ENCODE measurements at regions not wholly inside any gene's neighbourhood (a gene's known extent, or its start where the extent isn't known, plus 50 kb on each side); places are given as distances from the start of the nearest gene placed in this dataset.

- Histone ChIP-seq H3K79me2 (ENCODE audit: control insufficient read depth, low read length) (no peaks in the 10 kb centered on the region), H3K36me3 (ENCODE audit: control insufficient read depth, low read length) (no peaks in the 10 kb centered on the region), H4K20me1 (ENCODE audit: control insufficient read depth, insufficient read depth, low read depth, low read length) (no peaks in the 10 kb centered on the region), H3F3A (ENCODE audit: control insufficient read depth, insufficient read depth) (no peaks in the 10 kb centered on the region), H3K9me2 (replicated peaks; ENCODE audit: control insufficient read depth, low read length) (no peaks in the 10 kb centered on the region), H3K4me3 (ENCODE audit: low read length) (no peak overlapping the region), H3K27ac (ENCODE audit: low read depth, low read length) (no peak overlapping the region), H3K4me1 (ENCODE audit: control insufficient read depth, low read length) (no peaks in the 10 kb centered on the region), H3K4me2 (ENCODE audit: low read length) (no peak overlapping the region), H3K9me3 (ENCODE audit: control insufficient read depth, insufficient read depth, low read length) (no peaks in the 10 kb centered on the region), H3K27me3 (ENCODE audit: control insufficient read depth, low read length) (no peaks in the 10 kb centered on the region)
- TF ChIP-seq CTCF (IDR thresholded peaks at IDR 0.05; ENCODE audit: low read depth, low read length, poor library complexity, severe bottlenecking) = no peak
- TF ChIP-seq EZH2phosphoT487 (IDR thresholded peaks at IDR 0.05; ENCODE audit: borderline replicate concordance, low read length) = no peak
Observed at GRCh38 chr13:105231579-105231978, 1303.9 kb downstream of the EFNB2 start.

GRCh38 chr13:105220881-105221280 lies 1314.6 kb downstream of the EFNB2 start:
- Histone ChIP-seq H3K4me3 (ENCODE audit: low read length) (no peak overlapping the region), H3K9me3 (ENCODE audit: control insufficient read depth, insufficient read depth, low read length) (no peaks in the 10 kb centered on the region), H3K4me2 (ENCODE audit: low read length) (no peak overlapping the region), H3K79me2 (ENCODE audit: control insufficient read depth, low read length) (no peaks in the 10 kb centered on the region), H3K36me3 (ENCODE audit: control insufficient read depth, low read length) (no peaks in the 10 kb centered on the region), H3F3A (ENCODE audit: control insufficient read depth, insufficient read depth) (no peaks in the 10 kb centered on the region), H3K27me3 (ENCODE audit: control insufficient read depth, low read length) (no peaks in the 10 kb centered on the region), H3K9me2 (replicated peaks; ENCODE audit: control insufficient read depth, low read length) (no peaks in the 10 kb centered on the region), H3K27ac (ENCODE audit: low read depth, low read length) (no peak overlapping the region), H3K4me1 (ENCODE audit: control insufficient read depth, low read length) (no peaks in the 10 kb centered on the region), H4K20me1 (ENCODE audit: control insufficient read depth, insufficient read depth, low read depth, low read length) (no peaks in the 10 kb centered on the region)
- TF ChIP-seq EZH2phosphoT487 (IDR thresholded peaks at IDR 0.05; ENCODE audit: borderline replicate concordance, low read length) (no peak), CTCF (IDR thresholded peaks at IDR 0.05; ENCODE audit: low read depth, low read length, poor library complexity, severe bottlenecking) (no peak)

- Histone ChIP-seq H4K20me1 (ENCODE audit: control insufficient read depth, insufficient read depth, low read depth, low read length) (no peaks in the 10 kb centered on the region), H3K27ac (ENCODE audit: low read depth, low read length) (no peak overlapping the region), H3K4me3 (ENCODE audit: low read length) (no peak overlapping the region), H3K79me2 (ENCODE audit: control insufficient read depth, low read length) (no peaks in the 10 kb centered on the region), H3F3A (ENCODE audit: control insufficient read depth, insufficient read depth) (no peaks in the 10 kb centered on the region), H3K4me1 (ENCODE audit: control insufficient read depth, low read length) (no peaks in the 10 kb centered on the region), H3K9me2 (replicated peaks; ENCODE audit: control insufficient read depth, low read length) (no peaks in the 10 kb centered on the region), H3K36me3 (ENCODE audit: control insufficient read depth, low read length) (no peaks in the 10 kb centered on the region), H3K9me3 (ENCODE audit: control insufficient read depth, insufficient read depth, low read length) (no peaks in the 10 kb centered on the region), H3K27me3 (ENCODE audit: control insufficient read depth, low read length) (no peaks in the 10 kb centered on the region), H3K4me2 (ENCODE audit: low read length) (no peak overlapping the region)
- TF ChIP-seq CTCF (IDR thresholded peaks at IDR 0.05; ENCODE audit: low read depth, low read length, poor library complexity, severe bottlenecking) = no peak
Observed at GRCh38 chr13:105220063-105220462, 1315.4 kb downstream of the EFNB2 start.

GRCh38 chr13:105219651-105220050 lies 1315.8 kb downstream of the EFNB2 start:
- H3K36me3 ChIP-seq (ENCODE audit: control insufficient read depth, low read length) = no peaks in the 10 kb centered on the region
- no peaks in the 10 kb centered on the region for H3K9me3 ChIP-seq (ENCODE audit: control insufficient read depth, insufficient read depth, low read length)
- H3K27me3 ChIP-seq (ENCODE audit: control insufficient read depth, low read length) = no peaks in the 10 kb centered on the region
- no peak overlapping the region for H3K4me2 ChIP-seq (ENCODE audit: low read length)
- H3K9me2 ChIP-seq (replicated peaks; ENCODE audit: control insufficient read depth, low read length) = no peaks in the 10 kb centered on the region
- H4K20me1 ChIP-seq (ENCODE audit: control insufficient read depth, insufficient read depth, low read depth, low read length) = no peaks in the 10 kb centered on the region
- H3F3A ChIP-seq (ENCODE audit: control insufficient read depth, insufficient read depth) = no peaks in the 10 kb centered on the region
- H3K27ac ChIP-seq (ENCODE audit: low read depth, low read length) = no peak overlapping the region
- no peaks in the 10 kb centered on the region for H3K4me1 ChIP-seq (ENCODE audit: control insufficient read depth, low read length)
- TF ChIP-seq CTCF (IDR thresholded peaks at IDR 0.05; ENCODE audit: low read depth, low read length, poor library complexity, severe bottlenecking) (no peak), EZH2phosphoT487 (IDR thresholded peaks at IDR 0.05; ENCODE audit: borderline replicate concordance, low read length) (no peak)
- no peak overlapping the region for H3K4me3 ChIP-seq (ENCODE audit: low read length)
- H3K79me2 ChIP-seq (ENCODE audit: control insufficient read depth, low read length) = no peaks in the 10 kb centered on the region
